Muscle of back (tissue), 3 donors: ENCODE measurements at regions not wholly inside any gene's neighbourhood (a gene's known extent, or its start where the extent isn't known, plus 50 kb on each side); places are given as distances from the start of the nearest gene placed in this dataset.
"Not testable (repeated sequence)": the region's sequence is repeated elsewhere in the genome, so short reads cannot be mapped to it uniquely, and the experiment has no call there.

Experiments used
- DNase-seq, 3 donors: peaks; one replicate each; pipeline versions ENCODE4 v3.0.0 to v3.0.0-alpha.2; 2013

- DNase-seq: no peak
Observed at GRCh38 chr3:126292318-126293070, 64.7 kb downstream of the KLF15 start.

- DNase-seq: no peak
Observed at GRCh38 chr3:126291537-126291936, 65.7 kb downstream of the KLF15 start.

GRCh38 chr3:126291061-126291460 lies 66.1 kb downstream of the KLF15 start:
- DNase-seq: no peak

GRCh38 chr3:126290325-126290724 lies 66.9 kb downstream of the KLF15 start:
- DNase-seq: no peak

- DNase-seq: no peak
Observed at GRCh38 chr3:126289096-126289495, 68.1 kb downstream of the KLF15 start.

GRCh38 chr3:126288314-126288713 lies 68.9 kb downstream of the KLF15 start:
- DNase-seq: no peak

GRCh38 chr3:126287536-126288241 lies 69.5 kb downstream of the KLF15 start:
- peak; percentile 31 to 61 (median 38) for DNase-seq

- no peak for DNase-seq
Observed at GRCh38 chr3:126287171-126287535, 70.1 kb downstream of the KLF15 start.

- no peak for DNase-seq
Observed at GRCh38 chr3:126285369-126285768, 71.8 kb downstream of the KLF15 start.

GRCh38 chr3:126284258-126284904 lies 72.8 kb downstream of the KLF15 start:
- peak in 1 of 3 donors; percentile 9 for DNase-seq

GRCh38 chr3:126283651-126284050 lies 73.6 kb downstream of the KLF15 start:
- not testable (repeated sequence) for DNase-seq

GRCh38 chr3:126279853-126280252 lies 77.4 kb downstream of the KLF15 start:
- DNase-seq: no peak

- DNase-seq: no peak
Observed at GRCh38 chr3:126277629-126278378, 79.4 kb downstream of the KLF15 start.

GRCh38 chr3:126275620-126275904 lies 81.6 kb downstream of the KLF15 start:
- DNase-seq: no peak

GRCh38 chr3:126274735-126275619 lies 82.2 kb downstream of the KLF15 start:
- DNase-seq: no peak

GRCh38 chr3:126270145-126270811 lies 86.9 kb downstream of the KLF15 start:
- peak in 1 of 3 donors; percentile 32 for DNase-seq

- DNase-seq: no peak
Observed at GRCh38 chr3:126269354-126269753, 87.9 kb downstream of the KLF15 start.

- no peak for DNase-seq
Observed at GRCh38 chr3:126268866-126269265, 88.3 kb downstream of the KLF15 start.

GRCh38 chr3:126267976-126268615 lies 87.7 kb upstream of the ALDH1L1 start:
- DNase-seq: no peak
